Karpas-422 (cell line): ENCODE measurements at regions not wholly inside any gene's neighbourhood (a gene's known extent, or its start where the extent isn't known, plus 50 kb on each side); places are given as distances from the start of the nearest gene placed in this dataset.
A peak's percentile ranks its signal among the peaks of the same experiment; 100 is the strongest.

Experiments
- DNase-seq: peaks from one replicate; pipeline ENCODE4 v3.0.0-alpha.2; 2015
- H2AFZ ChIP-seq: fragments of 200-600 bp; sonication (generic); 2 replicates; pipeline ENCODE4 v1.6.1; 2014; ENCODE audit warnings: antibody characterized with exemption, low read length, mixed read lengths
- H3K27ac ChIP-seq: fragments of 200-600 bp; sonication (generic); 2 replicates; pipeline ENCODE4 v1.5.1; 2014; ENCODE audit warnings: mild to moderate bottlenecking, low read length, moderate library complexity
- H3K27me3 ChIP-seq: fragments of 200-600 bp; sonication (generic); 2 replicates; pipeline ENCODE4 v1.6.1; 2014; ENCODE audit warnings: low read length, mixed read lengths
- H3K36me3 ChIP-seq: fragments of 200-600 bp; sonication (generic); 2 replicates; pipeline ENCODE4 v1.6.1; 2014; ENCODE audit warnings: low read length, mixed read lengths; ENCODE audit not compliant: insufficient read depth
- H3K4me1 ChIP-seq: fragments of 200-600 bp; sonication (generic); 2 replicates; pipeline ENCODE4 v1.6.1; 2014; ENCODE audit warnings: mild to moderate bottlenecking, low read length, mixed read lengths
- H3K4me2 ChIP-seq: fragments of 200-600 bp; sonication (generic); 2 replicates; pipeline ENCODE4 v1.6.1; 2014; ENCODE audit warnings: low read length, low read depth, mild to moderate bottlenecking; ENCODE audit not compliant: poor library complexity, severe bottlenecking
- H3K4me3 ChIP-seq: fragments of 200-600 bp; sonication (generic); 2 replicates; pipeline ENCODE4 v1.5.1; 2014; ENCODE audit warnings: mild to moderate bottlenecking, antibody characterized with exemption, low read length, mixed read lengths
- H3K79me2 ChIP-seq: fragments of 200-600 bp; sonication (generic); 2 replicates; pipeline ENCODE4 v1.6.1; 2014; ENCODE audit warnings: mild to moderate bottlenecking, low read length, mixed read lengths
- H3K9ac ChIP-seq: fragments of 200-600 bp; sonication (generic); 2 replicates; pipeline ENCODE4 v1.6.0; 2014; ENCODE audit warnings: low read length
- H3K9me2 ChIP-seq: fragments of 200-600 bp; sonication (generic), shearing (Covaris generic); replicated peaks from 2 replicates; pipeline ENCODE4 v1.6.0; 2014; ENCODE audit warnings: mild to moderate bottlenecking, low read length, moderate library complexity; ENCODE audit not compliant: insufficient read depth
- H3K9me3 ChIP-seq: fragments of 300-700, 200-600 bp; sonication (generic); 2 replicates; pipeline ENCODE4 v1.6.1; 2014; ENCODE audit warnings: low read length, mixed read lengths
- H4K20me1 ChIP-seq: fragments of 200-600 bp; sonication (generic); 2 replicates; pipeline ENCODE4 v1.6.1; 2014; ENCODE audit warnings: mild to moderate bottlenecking, antibody characterized with exemption, low read length, low read depth; ENCODE audit not compliant: insufficient read depth

DNA sequence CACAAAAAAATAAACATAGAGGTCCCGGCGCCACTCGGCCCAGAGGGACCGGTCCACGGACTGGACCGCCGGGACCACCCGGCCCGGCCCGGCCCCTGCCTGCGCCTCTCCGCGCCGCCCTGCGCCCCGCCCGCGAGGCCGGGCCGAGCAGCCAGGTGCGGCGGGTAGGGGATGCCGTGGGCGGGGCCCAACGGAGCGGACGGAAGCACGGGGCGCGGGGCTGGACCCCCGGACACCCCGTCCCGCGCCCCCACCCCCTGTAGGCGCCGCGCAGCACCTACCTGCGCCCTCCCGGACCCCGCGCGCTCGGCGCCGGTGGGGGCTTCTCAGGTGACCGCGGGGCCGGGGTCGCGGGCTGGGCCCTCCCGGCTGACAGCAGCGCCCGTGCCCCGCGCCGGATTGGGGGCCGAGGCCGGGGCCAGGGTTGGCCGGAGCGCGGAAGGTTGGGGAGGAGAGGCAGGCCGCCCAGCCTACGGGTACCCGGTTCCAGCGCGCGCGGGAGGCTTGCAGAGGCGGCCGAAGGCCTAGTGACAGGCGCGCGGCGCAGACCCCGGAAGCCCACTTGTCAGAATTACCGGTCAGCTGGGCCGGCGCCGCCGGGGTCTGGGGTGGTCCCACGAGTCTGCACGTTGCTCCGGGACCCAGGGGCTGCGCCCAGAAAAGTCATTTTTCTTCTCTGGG lies 351.9 kb upstream of the CAMK1G start:
- peaks cover 3% of the 10 kb centered on the region; the same call in 1 of the 2 replicates for H3K27me3 ChIP-seq
- no peaks in the 10 kb centered on the region for H4K20me1 ChIP-seq
- H3K9me3 ChIP-seq: peaks cover 3% of the 10 kb centered on the region; the same call in 1 of the 2 replicates
- no peak for DNase-seq
- no peak overlapping the region for H3K4me3 ChIP-seq
- H3K36me3 ChIP-seq: no peaks in the 10 kb centered on the region
- H3K9me2 ChIP-seq: no peaks in the 10 kb centered on the region; the same call in 1 of the 2 replicates
- H3K27ac ChIP-seq: no peak overlapping the region
- H2AFZ ChIP-seq: no peak overlapping the region
- no peak overlapping the region for H3K9ac ChIP-seq
- H3K79me2 ChIP-seq: no peaks in the 10 kb centered on the region
- H3K4me1 ChIP-seq: no peaks in the 10 kb centered on the region
- H3K4me2 ChIP-seq: no peak overlapping the region

DNA sequence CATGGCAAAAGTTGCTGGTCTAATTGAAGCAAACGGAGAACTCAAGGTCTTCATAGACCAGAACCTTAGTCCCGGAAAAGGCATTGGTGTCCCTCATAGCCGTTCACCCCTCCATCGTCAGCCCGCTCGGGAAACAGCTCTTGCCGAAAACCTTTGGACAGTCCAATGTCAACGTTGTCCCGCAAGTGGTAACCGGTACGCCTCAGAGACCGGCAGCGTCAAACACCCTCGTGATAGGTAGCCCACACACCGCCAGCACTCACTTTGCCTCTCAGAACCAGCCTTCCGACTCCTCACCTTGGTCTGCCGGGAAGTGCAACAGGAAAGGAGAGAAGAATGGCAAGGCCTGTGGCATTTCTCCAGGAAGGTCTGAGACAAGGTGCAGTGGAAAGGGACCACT lies 351.3 kb upstream of the CAMK1G start:
- Histone ChIP-seq H4K20me1 (no peaks in the 10 kb centered on the region), H3K9ac (no peak overlapping the region), H3K4me3 (no peak overlapping the region), H3K27me3 (peaks cover 3% of the 10 kb centered on the region; the same call in 1 of the 2 replicates), H3K4me1 (no peaks in the 10 kb centered on the region), H3K9me3 (peaks cover 3% of the 10 kb centered on the region; the same call in 1 of the 2 replicates), H3K9me2 (no peaks in the 10 kb centered on the region; the same call in 1 of the 2 replicates), H3K79me2 (no peaks in the 10 kb centered on the region), H3K4me2 (no peak overlapping the region), H3K27ac (no peak overlapping the region), H3K36me3 (no peaks in the 10 kb centered on the region), H2AFZ (no peak overlapping the region)
- no peak for DNase-seq

GRCh38 chr1:209232759-209233158 lies 350.8 kb upstream of the CAMK1G start:
- Histone ChIP-seq H4K20me1 (no peaks in the 10 kb centered on the region), H3K79me2 (no peaks in the 10 kb centered on the region)

GRCh38 chr1:209235166-209235565 lies 348.3 kb upstream of the CAMK1G start:
- DNase-seq: no peak
- H3K4me2 ChIP-seq: no peak overlapping the region
- no peaks in the 10 kb centered on the region for H3K4me1 ChIP-seq
- no peaks in the 10 kb centered on the region for H3K36me3 ChIP-seq
- no peak overlapping the region for H3K9ac ChIP-seq
- H3K79me2 ChIP-seq: no peaks in the 10 kb centered on the region
- no peak overlapping the region for H2AFZ ChIP-seq
- no peaks in the 10 kb centered on the region for H4K20me1 ChIP-seq
- no peak overlapping the region for H3K4me3 ChIP-seq
- H3K9me2 ChIP-seq: no peaks in the 10 kb centered on the region; the same call in 1 of the 2 replicates
- peaks cover 3% of the 10 kb centered on the region; the same call in 1 of the 2 replicates for H3K27me3 ChIP-seq
- no peak overlapping the region for H3K27ac ChIP-seq
- H3K9me3 ChIP-seq: peaks cover 3% of the 10 kb centered on the region; the same call in 1 of the 2 replicates

More at GRCh38 chr1:209232759-209233158, 350.8 kb upstream of the CAMK1G start:
- no peaks in the 10 kb centered on the region; the same call in 1 of the 2 replicates for H3K9me2 ChIP-seq
- H3K27me3 ChIP-seq: peaks cover 3% of the 10 kb centered on the region; the same call in 1 of the 2 replicates
- no peak overlapping the region for H3K9ac ChIP-seq
- H2AFZ ChIP-seq: no peak overlapping the region
- H3K27ac ChIP-seq: no peak overlapping the region
- no peaks in the 10 kb centered on the region for H3K36me3 ChIP-seq
- no peak overlapping the region for H3K4me2 ChIP-seq
- DNase-seq: no peak
- H3K9me3 ChIP-seq: peaks cover 3% of the 10 kb centered on the region; the same call in 1 of the 2 replicates
- no peak overlapping the region for H3K4me3 ChIP-seq
- no peaks in the 10 kb centered on the region for H3K4me1 ChIP-seq

GRCh38 chr1:209238356-209238755 lies 345.2 kb upstream of the CAMK1G start:
- Histone ChIP-seq H3K79me2 (no peaks in the 10 kb centered on the region), H3K9me3 (no peaks in the 10 kb centered on the region), H3K9me2 (no peaks in the 10 kb centered on the region; the same call in 1 of the 2 replicates), H2AFZ (no peak overlapping the region), H3K4me3 (no peak overlapping the region), H3K27me3 (peaks cover 3% of the 10 kb centered on the region; the same call in 1 of the 2 replicates), H3K4me1 (no peaks in the 10 kb centered on the region), H4K20me1 (no peaks in the 10 kb centered on the region), H3K27ac (no peak overlapping the region), H3K4me2 (no peak overlapping the region), H3K9ac (no peak overlapping the region), H3K36me3 (no peaks in the 10 kb centered on the region)
- DNase-seq: no peak

GRCh38 chr1:209240351-209240750 lies 343.2 kb upstream of the CAMK1G start:
- Histone ChIP-seq H3K9me2 (no peaks in the 10 kb centered on the region; the same call in 1 of the 2 replicates), H3K4me3 (no peak overlapping the region), H3K4me1 (no peaks in the 10 kb centered on the region), H3K27ac (no peak overlapping the region), H3K27me3 (peaks cover 1% of the 10 kb centered on the region; the same call in 1 of the 2 replicates), H2AFZ (no peak overlapping the region), H3K9me3 (no peaks in the 10 kb centered on the region), H3K36me3 (no peaks in the 10 kb centered on the region), H3K79me2 (no peaks in the 10 kb centered on the region), H4K20me1 (no peaks in the 10 kb centered on the region), H3K9ac (no peak overlapping the region), H3K4me2 (no peak overlapping the region)
- DNase-seq: no peak

DNA sequence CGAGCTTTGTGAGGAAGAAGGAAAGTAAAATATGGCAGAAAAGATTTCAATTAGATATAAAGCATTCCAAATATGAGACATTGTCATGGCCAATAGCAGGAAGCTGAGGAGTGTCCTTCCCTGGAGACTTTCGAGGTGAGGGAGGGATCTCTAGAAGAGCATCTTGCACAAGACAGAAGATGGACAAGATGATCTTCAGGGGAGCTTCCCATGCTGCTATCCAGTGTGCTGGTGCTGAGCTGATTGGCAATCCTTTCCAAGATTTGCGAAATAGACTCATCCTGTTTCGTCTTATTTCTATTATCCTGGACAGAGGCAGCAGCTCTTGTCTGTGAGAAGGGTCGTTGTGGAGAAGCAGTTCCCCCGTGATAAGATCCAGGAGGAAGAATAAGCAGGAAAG lies 342.0 kb upstream of the CAMK1G start:
- no peak overlapping the region for H3K27ac ChIP-seq
- H4K20me1 ChIP-seq: no peaks in the 10 kb centered on the region
- H3K79me2 ChIP-seq: no peaks in the 10 kb centered on the region
- no peak overlapping the region for H3K4me3 ChIP-seq
- no peak overlapping the region for H3K9ac ChIP-seq
- no peaks in the 10 kb centered on the region for H3K9me3 ChIP-seq
- no peaks in the 10 kb centered on the region for H3K4me1 ChIP-seq
- H2AFZ ChIP-seq: no peak overlapping the region
- H3K4me2 ChIP-seq: no peak overlapping the region
- H3K36me3 ChIP-seq: no peaks in the 10 kb centered on the region
- H3K9me2 ChIP-seq: no peaks in the 10 kb centered on the region
- no peak for DNase-seq
- H3K27me3 ChIP-seq: no peaks in the 10 kb centered on the region

DNA sequence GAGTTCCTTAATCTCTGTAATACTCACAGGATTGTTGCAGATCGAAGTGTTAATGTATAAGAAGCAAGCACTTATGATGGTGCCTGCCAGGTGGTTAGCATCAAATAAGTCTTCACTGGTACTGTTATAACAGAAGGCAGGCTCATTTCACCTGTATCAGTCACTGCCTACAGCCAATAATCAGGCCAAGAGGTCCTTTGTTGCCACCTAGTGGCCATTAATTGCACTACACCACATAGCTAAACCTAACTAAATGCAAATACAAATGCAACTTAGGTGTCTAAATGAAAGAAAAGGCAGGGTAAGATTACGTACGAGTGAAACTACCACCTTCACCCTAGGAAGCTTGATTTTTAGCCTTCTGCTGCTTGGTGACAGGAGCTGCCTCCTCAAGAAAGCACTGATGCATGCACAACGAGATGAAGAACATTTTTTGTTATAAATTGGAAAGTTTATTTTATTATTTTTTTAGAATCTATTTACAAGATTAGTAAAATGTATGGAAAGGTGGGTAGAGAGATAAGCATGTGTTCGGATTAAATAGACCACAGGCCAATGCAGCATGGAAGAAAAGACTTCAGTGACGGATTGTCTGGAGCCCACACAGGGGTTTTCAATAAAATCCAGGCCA lies 334.8 kb upstream of the CAMK1G start:
- Histone ChIP-seq H2AFZ (no peak overlapping the region), H3K4me1 (no peaks in the 10 kb centered on the region), H3K9ac (no peak overlapping the region), H3K79me2 (no peaks in the 10 kb centered on the region), H3K9me3 (no peaks in the 10 kb centered on the region), H3K27ac (no peak overlapping the region), H3K9me2 (no peaks in the 10 kb centered on the region), H3K4me2 (no peak overlapping the region), H3K4me3 (no peak overlapping the region), H3K36me3 (no peaks in the 10 kb centered on the region), H3K27me3 (no peaks in the 10 kb centered on the region), H4K20me1 (no peaks in the 10 kb centered on the region)
- peak; percentile 88 for DNase-seq
